NOMO-1 treated with DMSO at 0.1 percent for 48 hours (cell line): ENCODE measurements at regions not wholly inside any gene's neighbourhood (a gene's known extent, or its start where the extent isn't known, plus 50 kb on each side); places are given as distances from the start of the nearest gene placed in this dataset.
A peak's percentile ranks its signal among the peaks of the same experiment; 100 is the strongest.
"Not testable (repeated sequence)": the region's sequence is repeated elsewhere in the genome, so short reads cannot be mapped to it uniquely, and the experiment has no call there.

Source experiments
- DNase-seq: peaks from one replicate; lab custom pipeline; 2025; ENCODE audit not compliant: unreplicated experiment; lab: John Stamatoyannopoulos, UW

GRCh38 chr10:63910806-63911205 is 389.6 kb downstream of the REEP3 start:
- DNase-seq = no peak

- no peak for DNase-seq
Measured at GRCh38 chr10:63915240-63915639, 394.0 kb downstream of the REEP3 start.

GRCh38 chr10:63917363-63917762 is 396.2 kb downstream of the REEP3 start:
- no peak for DNase-seq

GRCh38 chr10:63919575-63920279 is 398.5 kb downstream of the REEP3 start:
- peak; percentile 81 for DNase-seq

- no peak for DNase-seq
Measured at GRCh38 chr10:63920926-63921325, 399.7 kb downstream of the REEP3 start.

- DNase-seq = no peak
Measured at GRCh38 chr10:63921908-63922467, 400.8 kb downstream of the REEP3 start.

GRCh38 chr10:63922468-63923284 is 401.5 kb downstream of the REEP3 start:
- DNase-seq = no peak

GRCh38 chr10:63929831-63930467 is 408.7 kb downstream of the REEP3 start:
- no peak for DNase-seq

GRCh38 chr10:63930584-63930983 is 409.4 kb downstream of the REEP3 start:
- no peak for DNase-seq

GRCh38 chr10:63935705-63936104 is 414.5 kb downstream of the REEP3 start:
- no peak for DNase-seq

GRCh38 chr10:63940277-63940922 is 419.2 kb downstream of the REEP3 start:
- DNase-seq = no peak

- no peak for DNase-seq
Measured at GRCh38 chr10:63964406-63964805, 443.2 kb downstream of the REEP3 start.

- no peak for DNase-seq
Measured at GRCh38 chr10:63965846-63966245, 444.6 kb downstream of the REEP3 start.

GRCh38 chr10:63972949-63973827 is 452.0 kb downstream of the REEP3 start:
- DNase-seq = no peak

- DNase-seq = peak; percentile 31
Measured at GRCh38 chr10:63976538-63976937, 455.3 kb downstream of the REEP3 start.

- DNase-seq = peak; percentile 14
Measured at GRCh38 chr10:63977329-63977923, 456.2 kb downstream of the REEP3 start.

GRCh38 chr10:63980870-63981269 is 459.7 kb downstream of the REEP3 start:
- peak; percentile 18 for DNase-seq

- not testable (repeated sequence) for DNase-seq
Measured at GRCh38 chr10:63984061-63984460, 462.9 kb downstream of the REEP3 start.

GRCh38 chr10:63986536-63986935 is 465.3 kb downstream of the REEP3 start:
- DNase-seq = no peak

GRCh38 chr10:63987212-63987611 is 466.0 kb downstream of the REEP3 start:
- DNase-seq = no peak
